Endothelial cell of hepatic sinusoid (primary cell): ENCODE measurements at regions not wholly inside any gene's neighbourhood (a gene's known extent, or its start where the extent isn't known, plus 50 kb on each side); places are given as distances from the start of the nearest gene placed in this dataset.

Experiments
- in situ Hi-C: cut with HindIII; loops from 2 replicates; pipeline ENCODE4 v1.10.0; 2017; ENCODE audit warnings: low sequenced_read_pairs

GRCh38 chr2:64767670-64768468 is 114.2 kb upstream of the SERTAD2 start:
- in situ Hi-C loops: loop anchor here (10.0 kb wide), 1 partner anchor 113 kb away; the partner anchor contains the start of gene SERTAD2

- in situ Hi-C loops: loop anchor here (10.0 kb wide), 1 partner anchor 114 kb away; the partner anchor contains the start of gene SERTAD2
Measured at GRCh38 chr2:64768491-64769005, 114.8 kb upstream of the SERTAD2 start.

DNA sequence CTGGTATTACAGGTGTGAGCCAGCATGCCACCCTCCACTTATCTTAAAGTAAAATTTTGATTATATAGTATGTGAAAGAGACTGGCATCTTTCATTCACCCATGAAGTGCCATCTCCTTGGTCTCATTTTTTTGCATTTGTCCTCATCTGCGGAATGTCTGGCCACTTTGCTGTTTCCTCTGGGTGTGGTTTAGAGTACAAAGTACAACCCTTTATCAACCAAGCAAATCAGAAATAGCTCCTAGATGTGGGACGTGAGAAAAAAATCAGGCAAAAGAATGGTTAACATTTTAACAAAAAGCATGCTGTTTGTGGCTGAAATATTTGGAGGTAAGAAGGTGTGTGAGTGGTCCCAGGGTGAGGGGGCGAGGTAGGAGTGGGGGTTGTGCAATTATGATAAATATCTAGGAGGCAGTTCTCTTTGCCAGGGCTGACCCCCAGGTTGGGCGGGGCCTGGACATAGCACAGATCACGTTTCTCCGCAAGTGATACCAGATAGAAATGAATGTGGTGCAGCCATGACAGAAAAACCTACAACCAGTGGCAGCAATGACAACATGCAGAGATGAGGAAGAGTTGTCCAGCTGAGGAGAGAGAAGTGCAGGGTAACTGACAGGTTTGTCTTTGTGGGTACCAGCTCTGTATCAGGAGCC is 115.8 kb upstream of the SERTAD2 start:
- in situ Hi-C loops: loop anchor here (10.0 kb wide), 1 partner anchor 115 kb away; the partner anchor contains the start of gene SERTAD2

DNA sequence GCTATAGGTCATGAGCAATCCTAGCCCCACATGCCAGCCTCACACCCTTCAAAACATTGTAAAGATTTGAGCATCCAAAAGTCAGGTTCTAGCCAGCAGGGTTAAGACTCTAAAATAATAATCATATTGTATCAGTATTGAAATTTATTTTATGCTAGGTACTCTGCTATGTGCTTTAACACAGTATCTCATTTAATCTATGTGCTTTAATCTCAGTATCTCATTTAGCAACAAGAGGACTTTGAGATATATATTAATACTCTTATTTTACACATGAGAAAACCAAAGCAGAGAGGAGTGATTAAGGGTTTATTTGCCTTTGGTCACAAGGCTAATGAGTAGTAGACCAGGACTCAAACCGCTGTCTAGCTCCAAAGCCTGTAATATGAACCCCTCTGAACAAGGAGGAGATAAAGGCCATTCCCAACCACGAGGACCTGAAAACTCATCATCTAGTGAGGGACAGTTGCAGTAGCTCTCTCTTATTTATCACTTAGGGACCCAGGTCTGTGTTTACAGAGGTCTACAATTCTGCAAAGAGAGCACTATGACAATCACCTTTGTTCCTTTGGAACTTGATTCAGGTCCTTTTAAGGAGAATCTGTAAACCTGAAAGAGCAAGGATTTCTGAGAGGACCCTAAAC is 116.5 kb upstream of the SERTAD2 start:
- in situ Hi-C loops: no loop called here

DNA sequence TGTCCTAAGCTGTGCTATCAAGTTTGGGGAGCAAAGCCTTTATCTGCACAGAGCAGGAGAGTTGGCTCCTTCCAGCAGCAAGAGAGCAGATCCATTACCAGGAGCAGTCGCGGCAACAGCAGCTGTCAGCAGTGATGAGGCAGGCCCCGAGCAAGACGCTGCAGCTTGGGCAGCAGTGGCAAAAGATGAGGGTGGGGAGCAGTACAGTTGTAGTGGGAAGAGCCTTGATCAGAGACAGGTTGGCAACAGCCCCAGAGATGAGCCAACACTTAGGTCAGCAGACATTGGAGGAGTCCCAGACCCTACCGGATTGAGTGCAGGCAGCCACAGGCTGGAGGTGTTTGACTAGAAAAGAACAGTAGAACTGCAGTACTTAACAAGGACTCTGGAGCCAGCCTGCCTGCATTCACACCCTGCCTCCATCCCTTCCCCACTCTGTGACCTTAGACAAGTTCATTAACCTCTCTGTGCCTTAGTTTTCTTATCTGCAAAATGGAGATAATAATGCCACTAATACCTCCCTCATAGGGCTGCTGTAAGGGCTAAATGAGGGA is 117.1 kb upstream of the SERTAD2 start:
- in situ Hi-C loops: no loop called here

DNA sequence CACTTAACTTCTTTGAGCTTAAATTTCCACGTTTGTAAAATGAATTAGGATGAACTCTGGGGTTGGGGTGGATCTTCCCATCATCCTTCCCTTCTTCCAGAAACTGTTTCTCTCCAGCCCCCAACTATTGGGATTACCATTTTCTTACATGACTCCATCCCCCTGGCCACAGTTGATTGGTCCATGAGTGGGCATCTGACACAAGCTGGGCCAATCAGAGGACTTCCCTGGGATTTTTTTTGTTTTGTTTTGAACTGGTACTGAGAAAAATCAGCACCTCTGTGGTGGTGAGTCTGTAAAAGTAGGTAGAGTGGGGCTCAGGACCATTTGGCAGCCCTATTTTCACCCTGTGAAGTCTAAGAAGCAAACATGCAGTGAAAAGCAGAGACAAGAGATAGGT is 118.0 kb upstream of the SERTAD2 start:
- in situ Hi-C loops: no loop called here

DNA sequence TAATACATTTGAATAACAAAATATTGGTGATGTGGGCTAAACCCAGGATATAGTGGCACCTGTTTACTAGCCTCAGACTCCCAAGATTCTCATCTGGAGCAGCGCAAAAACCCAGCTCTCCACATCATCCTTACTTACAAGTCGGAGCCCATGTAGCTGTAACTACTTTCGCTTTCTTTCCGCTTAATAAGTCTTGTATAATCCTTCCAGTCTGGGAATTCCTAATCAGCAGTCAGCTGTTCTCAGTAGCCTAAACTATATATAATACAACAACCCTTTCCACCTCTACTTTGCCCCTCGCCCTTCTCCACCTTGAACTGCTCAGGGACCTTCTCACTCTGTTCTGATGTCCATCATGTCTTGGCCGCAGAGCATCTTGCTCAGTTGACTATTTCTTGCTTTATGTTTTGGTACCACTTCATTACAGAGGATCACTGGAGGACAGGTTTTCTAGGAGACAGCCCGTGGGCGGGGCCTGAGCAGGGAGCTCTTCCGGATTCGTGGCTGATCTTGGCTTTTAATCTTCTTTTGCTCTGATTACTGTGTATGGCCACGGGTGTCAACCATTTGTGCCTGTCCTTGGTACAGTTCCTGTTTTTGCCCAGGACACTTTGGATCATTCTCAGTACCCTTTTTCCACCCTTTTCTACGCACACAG is 119.9 kb upstream of the SERTAD2 start:
- in situ Hi-C loops: no loop called here

- in situ Hi-C loops: no loop called here
Measured at GRCh38 chr2:64777841-64778240, 124.1 kb upstream of the SERTAD2 start.

DNA sequence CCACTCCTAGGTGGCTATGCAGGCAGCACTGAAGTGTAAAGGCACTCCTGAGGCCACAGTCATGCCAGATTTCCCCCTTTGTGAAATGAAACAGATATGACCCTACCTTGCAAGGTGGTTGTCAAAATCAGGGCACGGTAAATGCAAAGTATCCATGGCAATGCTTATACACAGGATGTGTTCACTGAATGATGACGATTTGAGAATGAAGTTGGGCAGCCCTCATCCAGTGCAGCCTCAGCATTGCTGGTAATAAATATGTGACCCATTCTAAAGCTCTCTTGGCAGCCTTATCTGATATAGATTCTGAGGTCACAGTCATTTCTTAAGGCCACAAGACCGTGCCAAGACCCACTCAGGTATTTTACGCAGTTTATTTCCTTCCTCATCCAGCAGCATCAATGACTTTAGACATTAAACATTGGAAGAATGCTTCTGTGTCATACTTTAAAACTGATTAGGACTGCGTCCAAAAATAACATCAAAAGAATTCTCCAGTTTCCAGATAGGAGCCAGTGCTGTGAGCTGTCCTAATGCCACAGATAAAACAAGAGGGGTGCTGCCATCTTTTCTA is 125.5 kb upstream of the SERTAD2 start:
- in situ Hi-C loops: no loop called here

DNA sequence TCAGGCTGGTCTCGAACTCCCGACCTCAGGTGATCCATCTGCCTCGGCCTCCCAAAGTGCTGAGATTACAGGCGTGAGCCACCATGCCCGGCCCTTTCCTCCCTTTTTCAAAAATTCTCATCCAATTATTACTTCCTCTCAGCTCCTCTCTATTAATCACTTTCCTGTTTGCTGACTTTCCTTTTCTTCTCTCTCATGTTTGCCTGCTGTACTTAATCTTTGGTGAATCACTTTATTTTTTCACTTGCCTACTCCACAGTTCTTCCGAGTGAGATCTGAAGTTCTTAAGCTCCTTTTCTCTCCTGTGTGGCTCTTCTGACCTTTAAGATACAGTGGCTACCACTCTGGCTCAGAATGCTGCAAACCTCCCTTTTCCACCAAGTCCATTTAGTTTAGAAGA is 126.3 kb upstream of the SERTAD2 start:
- in situ Hi-C loops: no loop called here

DNA sequence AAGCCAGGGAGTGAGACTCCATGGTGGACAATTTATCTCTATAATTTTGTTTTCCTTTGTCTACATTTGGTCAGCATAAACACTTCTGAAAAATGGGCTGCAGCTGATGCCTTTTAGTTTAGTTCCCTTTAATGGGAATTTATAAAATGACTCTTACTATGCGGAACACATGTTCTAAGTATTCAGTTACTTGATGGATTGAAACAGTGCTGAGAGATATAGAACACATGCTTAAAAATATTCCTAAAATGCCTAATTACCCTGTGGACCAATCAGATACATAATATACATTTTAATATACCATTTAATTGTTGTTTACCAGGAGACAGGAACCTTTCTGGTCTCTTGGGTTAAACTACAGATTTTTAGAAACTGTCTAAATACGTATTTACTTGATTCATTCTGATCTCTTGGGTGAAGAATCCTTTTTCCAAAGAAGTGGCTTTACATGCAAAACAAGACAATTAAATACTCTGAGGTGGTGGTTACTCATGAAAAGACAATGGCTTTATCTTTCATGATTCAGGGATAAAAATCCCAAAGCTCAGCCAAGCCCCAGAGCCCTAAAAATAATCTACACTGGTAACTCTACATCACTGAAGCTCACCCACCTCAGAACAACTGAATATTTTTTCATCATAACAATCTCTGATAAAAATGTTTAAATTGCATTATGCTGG is 128.1 kb upstream of the SERTAD2 start:
- in situ Hi-C loops: no loop called here

GRCh38 chr2:64784168-64785061 is 130.7 kb upstream of the SERTAD2 start:
- in situ Hi-C loops: no loop called here

- in situ Hi-C loops: no loop called here
Measured at GRCh38 chr2:64785245-64785644, 131.5 kb upstream of the SERTAD2 start.

- in situ Hi-C loops: no loop called here
Measured at GRCh38 chr2:64786343-64787018, 132.8 kb upstream of the SERTAD2 start.

- in situ Hi-C loops: no loop called here
Measured at GRCh38 chr2:64787019-64787365, 133.3 kb upstream of the SERTAD2 start.

DNA sequence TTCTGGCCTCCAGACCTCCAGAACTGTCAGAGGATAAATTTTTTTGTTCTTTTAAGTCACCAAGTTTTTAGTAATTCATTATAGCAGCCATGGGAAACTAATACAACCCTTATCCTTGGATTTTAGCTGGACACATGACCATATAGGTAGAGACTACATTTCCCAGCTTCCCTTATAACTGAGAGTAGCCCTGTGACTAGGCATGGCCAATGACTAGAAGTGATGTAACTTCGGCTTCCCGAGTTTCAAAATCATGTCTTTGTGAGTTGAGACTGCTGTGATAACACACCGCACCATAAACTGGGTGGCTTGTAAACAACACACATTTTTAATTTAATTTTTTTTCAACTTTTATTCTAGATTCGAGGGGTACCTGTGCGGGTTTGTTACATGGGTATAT is 134.0 kb upstream of the SERTAD2 start:
- in situ Hi-C loops: no loop called here

DNA sequence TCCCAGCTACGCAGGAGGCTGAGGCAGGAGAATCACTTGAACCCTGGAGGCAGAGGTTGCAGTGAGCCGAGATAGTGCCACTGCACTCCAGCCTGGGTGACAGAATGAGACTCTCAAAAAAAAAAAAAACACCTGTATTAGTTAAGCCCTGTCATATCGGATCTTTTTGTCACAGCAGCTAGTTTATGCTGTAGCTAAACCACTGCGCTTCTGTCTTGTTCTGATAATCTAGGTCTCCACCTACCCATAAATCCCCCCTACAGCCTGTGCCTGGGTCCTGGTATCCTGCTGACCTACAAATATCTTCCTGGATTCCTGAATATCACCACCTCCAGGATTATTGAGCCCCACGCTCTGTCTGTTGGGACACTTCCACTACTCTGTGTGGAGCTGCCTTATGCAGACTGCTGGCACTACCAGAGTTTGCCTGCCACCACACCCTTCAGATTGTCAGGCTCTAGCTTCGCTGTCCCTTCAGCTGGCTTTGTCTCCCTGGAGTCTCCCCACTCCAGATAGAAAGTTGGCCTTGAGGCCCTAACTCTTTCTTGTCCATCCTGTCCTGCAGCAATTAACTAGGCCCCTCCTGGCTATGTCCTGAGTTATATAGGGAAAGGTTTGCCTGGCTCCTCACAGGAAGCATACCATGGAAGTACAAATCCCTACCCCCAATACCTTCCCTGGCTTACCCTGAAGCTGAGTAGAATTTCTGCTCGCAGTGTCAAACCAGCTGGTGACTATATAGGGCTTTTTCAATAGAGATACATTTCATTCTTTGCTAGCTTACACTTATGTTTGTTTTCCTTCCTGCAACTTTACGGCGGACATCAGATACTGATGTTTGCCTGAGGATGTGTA is 136.0 kb upstream of the SERTAD2 start:
- in situ Hi-C loops: no loop called here
